NB4 (cell line): ENCODE measurements at regions not wholly inside any gene's neighbourhood (a gene's known extent, or its start where the extent isn't known, plus 50 kb on each side); places are given as distances from the start of the nearest gene placed in this dataset.

Experiments used
- DNase-seq: peaks from one replicate; pipeline ENCODE4 v3.0.0; 2010; ENCODE audit warnings: low read depth
- H3K4me3 ChIP-seq: one replicate; pipeline ENCODE4 v1.5.1; 2011; ENCODE audit warnings: mild to moderate bottlenecking, low read depth, low read length, moderate library complexity
- MYC ChIP-seq: IDR thresholded peaks from 2 replicates; pipeline ENCODE4 v1.6.1; 2011; ENCODE audit warnings: low read depth, low read length
- POLR2A ChIP-seq: IDR thresholded peaks from 2 replicates; pipeline ENCODE4 v1.6.1; 2011; ENCODE audit warnings: mild to moderate bottlenecking; ENCODE audit not compliant: insufficient read length; ENCODE audit errors: extremely low read depth
- TF ChIP-seq, protein P1 (sequence below): IDR thresholded peaks from one replicate; pipeline ENCODE4 v1.5.1; 2012; ENCODE audit warnings: low read depth, low read length
- TF ChIP-seq, protein P2 (sequence below): IDR thresholded peaks from 2 replicates; pipeline ENCODE4 v1.6.1; 2011; ENCODE audit warnings: low read depth, low read length

DNA sequence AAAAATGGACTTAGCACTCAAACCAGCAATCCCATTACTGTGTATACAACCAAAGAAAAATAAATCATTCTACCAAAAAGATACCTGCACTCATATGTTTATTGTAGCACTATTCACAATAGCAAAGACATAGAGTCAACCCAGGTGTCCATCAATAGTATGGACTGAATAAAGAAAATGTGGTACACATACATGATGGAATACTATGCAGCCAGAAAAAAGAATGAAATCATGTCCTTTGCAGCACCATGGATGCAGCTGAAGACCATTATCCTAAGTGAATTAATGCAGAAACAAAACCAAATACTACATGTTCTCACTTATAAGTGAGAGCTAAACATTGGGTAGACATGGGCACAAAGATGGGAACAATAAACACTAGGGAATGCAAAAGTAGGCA, 236.8 kb upstream of the POU5F2 start:
- TF ChIP-seq, protein P1, sequence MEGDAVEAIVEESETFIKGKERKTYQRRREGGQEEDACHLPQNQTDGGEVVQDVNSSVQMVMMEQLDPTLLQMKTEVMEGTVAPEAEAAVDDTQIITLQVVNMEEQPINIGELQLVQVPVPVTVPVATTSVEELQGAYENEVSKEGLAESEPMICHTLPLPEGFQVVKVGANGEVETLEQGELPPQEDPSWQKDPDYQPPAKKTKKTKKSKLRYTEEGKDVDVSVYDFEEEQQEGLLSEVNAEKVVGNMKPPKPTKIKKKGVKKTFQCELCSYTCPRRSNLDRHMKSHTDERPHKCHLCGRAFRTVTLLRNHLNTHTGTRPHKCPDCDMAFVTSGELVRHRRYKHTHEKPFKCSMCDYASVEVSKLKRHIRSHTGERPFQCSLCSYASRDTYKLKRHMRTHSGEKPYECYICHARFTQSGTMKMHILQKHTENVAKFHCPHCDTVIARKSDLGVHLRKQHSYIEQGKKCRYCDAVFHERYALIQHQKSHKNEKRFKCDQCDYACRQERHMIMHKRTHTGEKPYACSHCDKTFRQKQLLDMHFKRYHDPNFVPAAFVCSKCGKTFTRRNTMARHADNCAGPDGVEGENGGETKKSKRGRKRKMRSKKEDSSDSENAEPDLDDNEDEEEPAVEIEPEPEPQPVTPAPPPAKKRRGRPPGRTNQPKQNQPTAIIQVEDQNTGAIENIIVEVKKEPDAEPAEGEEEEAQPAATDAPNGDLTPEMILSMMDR = no peak
- no peak for TF ChIP-seq POLR2A
- TF ChIP-seq MYC = no peak
- TF ChIP-seq, protein P2, sequence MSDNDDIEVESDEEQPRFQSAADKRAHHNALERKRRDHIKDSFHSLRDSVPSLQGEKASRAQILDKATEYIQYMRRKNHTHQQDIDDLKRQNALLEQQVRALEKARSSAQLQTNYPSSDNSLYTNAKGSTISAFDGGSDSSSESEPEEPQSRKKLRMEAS = no peak
- no peak overlapping the region for H3K4me3 ChIP-seq
- DNase-seq = no peak

DNA sequence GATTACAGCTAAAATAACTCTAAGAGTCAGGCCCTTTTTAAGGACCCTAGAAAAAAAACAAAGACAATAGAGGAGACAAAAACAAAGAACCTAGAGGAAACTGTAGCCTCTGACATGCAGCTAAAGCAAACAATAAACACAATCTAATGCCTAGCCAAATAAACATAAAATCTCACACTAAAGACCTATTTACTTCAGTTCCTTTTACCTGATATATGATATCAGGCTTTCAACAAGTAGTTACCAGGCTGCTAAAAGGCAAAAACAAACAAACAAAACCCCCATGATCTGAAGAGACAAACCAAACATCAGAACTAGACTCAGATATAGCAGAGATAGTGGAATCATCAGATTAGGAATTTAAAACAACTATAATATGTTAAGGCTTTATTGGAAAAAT, 226.5 kb upstream of the POU5F2 start:
- TF ChIP-seq, protein P2 = no peak
- TF ChIP-seq MYC = no peak
- no peak for TF ChIP-seq POLR2A
- TF ChIP-seq, protein P1 = no peak
- no peak for DNase-seq
- no peak overlapping the region for H3K4me3 ChIP-seq

DNA sequence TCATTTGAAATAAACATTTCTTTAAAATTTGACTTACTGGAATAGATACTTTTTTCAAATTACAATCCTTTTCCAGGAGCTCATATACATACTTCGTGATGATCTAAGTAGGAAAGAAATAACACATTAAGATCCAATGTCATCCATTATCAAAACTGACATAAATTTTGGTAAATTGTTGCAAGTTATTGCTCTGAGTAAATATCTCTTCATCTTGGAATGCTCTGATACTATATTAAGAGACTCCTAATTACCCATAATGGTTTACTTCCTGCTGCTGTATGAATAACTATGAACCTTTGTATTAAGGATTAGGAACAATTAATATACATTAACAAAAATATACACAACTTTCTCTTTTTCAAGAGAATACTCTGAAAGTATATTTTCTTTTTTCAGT, 223.0 kb upstream of the POU5F2 start:
- no peak for DNase-seq
- TF ChIP-seq, protein P1 = no peak
- no peak for TF ChIP-seq POLR2A
- TF ChIP-seq, protein P2 = no peak
- no peak for TF ChIP-seq MYC

DNA sequence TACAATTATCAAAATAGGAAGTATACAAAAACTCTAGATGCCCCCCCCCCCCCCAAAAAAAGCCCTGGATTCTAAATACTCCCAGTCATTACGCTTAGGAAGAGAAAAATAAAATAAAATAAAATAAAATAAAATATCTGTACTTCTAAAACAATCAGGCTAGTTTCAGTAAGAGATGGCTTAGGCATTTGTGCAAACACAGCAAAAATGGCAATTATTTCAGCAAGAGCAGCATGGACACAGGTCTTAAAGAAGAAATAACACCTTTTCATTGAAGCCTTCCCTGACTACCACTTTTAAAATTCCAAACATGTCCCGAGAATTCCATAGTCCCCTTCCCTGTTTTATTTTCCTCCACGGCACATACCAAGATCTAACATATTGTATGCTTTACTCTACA, 218.6 kb upstream of the POU5F2 start:
- no peak overlapping the region for H3K4me3 ChIP-seq
- TF ChIP-seq, protein P2 = no peak
- TF ChIP-seq, protein P1 = no peak
- TF ChIP-seq MYC (no peak), POLR2A (no peak)
- no peak for DNase-seq

More for the DNA sequence above, 223.0 kb upstream of the POU5F2 start:
- no peak overlapping the region for H3K4me3 ChIP-seq

DNA sequence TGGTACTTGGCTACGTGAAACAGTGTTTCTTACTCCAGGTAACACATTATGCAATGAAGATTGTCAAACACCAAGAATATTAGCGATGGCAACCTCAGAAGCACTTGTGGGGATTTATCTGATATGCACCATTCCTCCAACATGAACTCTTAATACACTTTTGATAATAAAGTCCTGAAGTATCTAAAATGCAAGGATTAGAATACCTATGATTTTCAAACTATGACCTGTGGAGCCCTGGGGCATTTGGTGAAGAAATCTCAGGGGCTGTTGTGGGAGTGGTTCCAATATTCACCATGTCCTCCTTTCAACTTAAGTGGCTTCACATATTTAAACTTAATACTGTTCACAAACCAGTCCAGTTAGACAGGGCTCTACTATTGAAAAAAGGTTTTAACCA, 214.6 kb upstream of the POU5F2 start:
- TF ChIP-seq MYC (no peak), POLR2A (no peak)
- TF ChIP-seq, protein P2 = no peak
- TF ChIP-seq, protein P1 = no peak
- DNase-seq = no peak
- no peak overlapping the region for H3K4me3 ChIP-seq

DNA sequence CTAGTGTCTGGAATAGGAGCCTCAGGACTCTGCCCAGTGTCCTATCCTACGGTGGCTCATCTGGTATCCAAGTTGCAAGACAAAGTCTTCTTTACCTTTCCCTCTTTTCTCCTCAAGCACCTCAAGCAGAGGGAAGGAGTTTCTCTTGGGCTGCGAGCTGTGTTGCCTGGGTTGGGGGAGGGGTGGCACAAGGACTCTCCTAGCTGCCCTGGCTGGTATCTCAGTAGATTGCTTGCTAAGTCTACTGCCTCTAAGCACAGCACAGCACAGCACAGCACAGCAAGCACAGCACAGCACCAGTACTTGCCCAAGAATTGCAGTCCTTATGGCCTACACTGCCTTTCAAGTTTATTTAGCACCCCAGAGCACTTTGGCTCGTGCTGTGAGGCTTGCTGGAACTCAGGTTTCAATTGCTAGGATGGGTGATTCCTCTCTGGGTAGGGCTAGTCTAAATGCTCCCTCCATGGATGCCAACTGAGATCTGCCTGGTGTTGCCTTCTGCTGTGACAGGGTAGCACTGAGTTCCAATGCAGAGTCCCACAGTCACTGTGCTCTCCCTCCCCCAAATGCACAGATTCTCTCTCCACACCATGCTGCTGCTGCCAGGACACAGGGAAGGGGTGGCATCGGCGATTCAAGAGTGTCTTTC, 213.1 kb upstream of the POU5F2 start:
- TF ChIP-seq, protein P1 = no peak
- no peak for TF ChIP-seq POLR2A
- TF ChIP-seq, protein P2 = no peak
- no peak for TF ChIP-seq MYC
- no peak for DNase-seq
- H3K4me3 ChIP-seq = no peak overlapping the region
